SHP77 (cell line): ENCODE measurements at regions not wholly inside any gene's neighbourhood (a gene's known extent, or its start where the extent isn't known, plus 50 kb on each side); places are given as distances from the start of the nearest gene placed in this dataset.
"Not testable (repeated sequence)": the region's sequence is repeated elsewhere in the genome, so short reads cannot be mapped to it uniquely, and the experiment has no call there.

Experiments
- DNase-seq, 2 experiments: peaks; one replicate each; lab custom pipeline; 2025; lab: John Stamatoyannopoulos, UW

- DNase-seq, result no peak
These were observed 115.4 kb upstream of the PRKCQ start for GRCh38 chr10:6695519-6695918.

DNA sequence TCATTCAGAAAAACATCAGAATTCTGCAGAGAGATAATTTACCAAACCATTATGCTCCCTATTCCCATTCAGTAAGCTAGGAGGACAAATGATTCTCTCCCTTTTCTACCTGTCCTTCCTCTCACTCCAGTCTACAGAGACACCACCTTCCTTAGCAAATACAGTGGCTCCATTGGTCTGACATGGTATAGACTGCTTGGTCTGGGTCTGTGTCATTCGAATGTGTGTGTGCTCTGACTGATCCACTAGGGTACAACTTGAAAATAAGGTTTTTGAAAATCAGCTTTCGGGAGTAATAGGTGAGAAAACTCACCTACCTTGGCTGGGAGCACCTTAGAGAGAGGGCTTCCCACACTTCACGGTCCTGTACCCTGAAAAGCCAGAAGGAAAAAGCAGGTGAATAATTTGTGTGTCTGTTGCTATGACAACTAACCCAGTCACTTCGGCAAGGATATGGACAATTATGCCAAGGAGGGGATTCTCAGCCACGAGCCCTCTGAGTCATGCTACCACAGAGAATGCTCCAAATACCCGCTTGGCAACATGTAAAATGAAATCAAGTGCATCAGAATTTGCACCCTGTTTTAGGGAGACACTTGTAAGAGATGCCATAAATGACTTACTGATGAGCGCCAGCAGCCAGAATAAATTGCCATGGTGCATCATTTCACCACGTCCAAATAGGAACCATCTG lies 114.5 kb upstream of the PRKCQ start:
- DNase-seq, result no peak

DNA sequence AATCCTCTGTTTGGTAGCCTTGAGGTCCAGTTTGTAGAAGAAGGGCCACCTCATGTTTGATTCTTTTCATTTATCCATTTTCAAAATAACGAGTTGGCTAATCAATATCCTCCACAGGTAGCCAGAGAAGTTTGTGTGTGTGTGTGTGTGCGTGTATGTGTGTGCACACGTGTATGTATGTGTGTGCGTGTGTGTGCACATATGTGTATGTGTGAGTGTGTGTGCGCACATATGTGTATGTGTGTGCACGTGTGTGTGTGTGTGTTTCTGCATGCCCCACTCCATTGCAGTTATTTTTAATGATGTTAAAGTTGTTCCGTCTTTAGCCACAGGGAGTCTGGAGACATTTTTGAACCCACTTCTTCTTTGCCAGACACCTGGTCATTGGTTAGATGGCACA lies 112.8 kb upstream of the PRKCQ start:
- DNase-seq, result no peak

GRCh38 chr10:6692103-6692502 lies 112.0 kb upstream of the PRKCQ start:
- DNase-seq, result no peak

GRCh38 chr10:6689036-6689435 lies 109.0 kb upstream of the PRKCQ start:
- no peak for DNase-seq

- no peak for DNase-seq
These were observed 100.7 kb upstream of the PRKCQ start for GRCh38 chr10:6680735-6681134.

- DNase-seq, result no peak
These were observed 98.9 kb upstream of the PRKCQ start for GRCh38 chr10:6678956-6679355.

DNA sequence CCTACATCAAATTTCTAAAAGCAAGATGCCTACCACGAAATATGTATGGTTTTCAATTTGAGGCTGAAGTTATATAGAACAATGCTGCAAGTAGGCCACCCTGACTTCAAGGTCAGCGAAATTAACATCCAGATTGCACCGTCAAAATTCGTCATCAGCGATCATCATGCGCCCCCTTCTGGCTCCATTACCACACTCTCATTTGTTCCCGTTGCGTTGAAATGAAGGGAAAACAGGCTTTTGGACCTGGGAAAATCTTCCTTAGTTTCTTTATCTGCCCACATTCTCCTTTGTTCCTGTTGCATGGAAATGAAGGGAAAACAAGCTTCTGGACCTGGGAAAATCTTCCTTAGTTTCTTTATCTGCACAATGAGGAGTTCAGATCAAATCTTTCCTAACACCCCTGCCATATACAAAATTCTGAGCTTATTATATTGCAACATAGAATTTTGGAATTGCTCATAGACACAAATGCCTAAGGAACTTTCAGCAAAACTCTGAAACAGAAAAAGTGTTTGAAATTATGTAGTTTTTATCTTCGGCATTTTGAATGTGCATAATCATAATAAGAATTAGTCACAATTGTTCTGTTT lies 98.2 kb upstream of the PRKCQ start:
- DNase-seq, result peak; percentile 8 to 28

- DNase-seq, result not testable (repeated sequence)
These were observed 97.1 kb upstream of the PRKCQ start for GRCh38 chr10:6677129-6677528.

- no peak for DNase-seq
These were observed 94.2 kb upstream of the PRKCQ start for GRCh38 chr10:6674291-6674690.

DNA sequence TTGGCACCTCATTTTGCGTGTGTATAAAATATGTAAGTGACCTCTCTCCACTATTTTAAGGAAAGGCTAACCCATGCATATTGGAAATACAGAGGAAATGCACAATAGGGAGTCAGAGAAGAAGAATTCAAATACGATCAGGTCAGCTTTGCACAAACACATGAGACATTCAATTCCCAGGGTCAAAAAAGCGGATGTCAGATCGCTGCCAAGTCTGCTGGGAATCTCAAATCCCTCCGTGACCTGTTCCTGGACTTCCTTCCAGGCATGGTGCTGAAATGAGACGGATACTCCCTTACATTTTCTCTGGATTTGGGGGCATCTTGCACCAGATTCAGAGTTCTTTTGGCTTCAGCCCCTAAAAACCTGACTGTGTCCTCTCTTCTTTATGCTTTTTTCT lies 91.9 kb upstream of the PRKCQ start:
- no peak for DNase-seq

DNA sequence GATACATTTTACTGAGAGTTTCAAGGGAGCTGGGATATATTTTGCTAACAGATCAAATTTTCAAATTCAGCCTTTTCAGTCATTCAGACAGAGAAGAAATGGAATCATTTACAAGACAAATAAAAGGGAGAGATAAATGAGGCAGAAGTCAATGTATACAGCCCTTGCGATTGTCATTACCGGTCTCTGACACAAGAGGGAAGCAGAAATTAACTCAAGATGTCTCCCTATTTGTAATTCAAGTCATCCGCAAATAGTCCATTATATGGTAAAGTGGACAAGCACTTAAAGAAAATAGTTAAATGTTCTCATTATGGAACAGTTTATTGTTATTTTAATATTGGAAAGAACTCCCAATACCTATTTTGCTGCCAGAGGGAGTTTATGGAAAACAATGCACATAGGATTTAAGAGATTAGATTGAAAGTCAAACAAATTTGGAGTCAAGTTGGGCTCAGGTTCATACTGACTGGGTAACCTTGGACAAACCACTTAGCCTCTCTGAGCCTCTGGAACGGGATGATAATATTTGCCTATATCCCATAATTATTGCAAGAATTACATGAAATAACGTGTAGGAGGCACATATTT lies 89.3 kb upstream of the PRKCQ start:
- peak in 1 of 2 experiments; percentile 35 for DNase-seq

GRCh38 chr10:6667679-6668270 lies 87.7 kb upstream of the PRKCQ start:
- peak; percentile 28 to 38 for DNase-seq

- no peak for DNase-seq
These were observed 87.1 kb upstream of the PRKCQ start for GRCh38 chr10:6667150-6667549.

DNA sequence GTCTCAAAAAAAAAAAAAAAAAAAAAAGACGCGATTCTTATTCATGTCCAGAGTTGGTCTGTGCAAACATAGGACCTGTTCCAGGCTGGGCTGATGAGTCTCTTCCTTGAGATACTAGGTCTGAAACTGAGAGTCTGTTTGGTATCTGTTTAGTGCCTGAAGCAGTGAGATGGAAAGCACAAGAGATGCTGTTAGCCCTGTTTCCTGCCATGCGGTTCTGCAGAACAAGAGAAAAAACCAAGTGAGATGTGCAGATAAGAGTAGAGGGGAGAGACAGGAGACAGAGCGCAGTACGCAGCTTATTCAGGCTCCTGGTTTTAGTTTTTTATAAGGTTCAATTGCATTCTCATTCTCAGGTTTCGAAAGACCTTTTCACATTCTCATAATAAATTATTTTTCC lies 85.8 kb upstream of the PRKCQ start:
- no peak for DNase-seq

GRCh38 chr10:6660460-6660859 lies 80.4 kb upstream of the PRKCQ start:
- DNase-seq, result no peak

DNA sequence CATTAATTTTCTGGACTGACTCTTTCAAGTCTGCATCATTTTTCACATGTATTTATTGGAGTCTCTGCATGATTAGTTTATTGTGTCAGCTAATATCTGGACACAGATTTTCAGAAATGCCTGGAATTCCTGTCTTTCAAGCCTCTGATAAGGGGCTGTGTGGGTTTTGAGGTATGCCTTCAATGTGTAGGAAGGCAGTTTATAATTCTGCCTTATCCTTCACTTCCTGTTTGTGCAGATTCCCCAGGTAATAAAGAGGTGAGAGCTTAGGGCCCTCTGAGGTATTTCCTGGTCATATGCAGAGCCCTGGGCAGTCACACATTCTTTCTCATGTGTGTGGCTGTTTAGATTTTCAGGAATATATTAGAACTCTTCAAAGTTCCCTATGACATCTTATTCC lies 79.4 kb upstream of the PRKCQ start:
- DNase-seq, result no peak

- no peak for DNase-seq
These were observed 77.6 kb upstream of the PRKCQ start for GRCh38 chr10:6657669-6658068.

- DNase-seq, result no peak
These were observed 77.1 kb upstream of the PRKCQ start for GRCh38 chr10:6657196-6657595.

DNA sequence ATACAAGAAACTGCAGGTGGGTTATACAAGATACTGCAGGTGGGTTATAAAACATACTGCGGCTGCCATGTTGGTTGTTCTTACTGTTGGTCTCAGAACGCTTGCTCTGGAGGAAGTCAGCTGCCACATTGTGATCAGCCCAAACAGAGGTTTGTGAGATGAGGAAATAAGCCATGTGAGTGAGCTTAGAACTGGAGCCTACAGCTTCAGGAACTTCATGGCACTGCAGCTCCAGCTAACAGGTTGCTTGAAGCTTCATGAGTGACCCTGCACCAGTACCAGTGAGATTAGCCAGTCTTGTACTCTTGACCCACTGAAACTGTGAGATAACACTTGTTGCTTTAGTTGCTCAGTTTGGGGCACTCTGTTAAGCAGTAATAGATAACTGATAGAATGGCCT lies 74.5 kb upstream of the PRKCQ start:
- DNase-seq, result no peak

- DNase-seq, result no peak
These were observed 70.5 kb upstream of the PRKCQ start for GRCh38 chr10:6650586-6650985.

GRCh38 chr10:6649903-6650302 lies 69.8 kb upstream of the PRKCQ start:
- DNase-seq, result no peak
